ENCODE measurements at regions not wholly inside any gene's neighbourhood (a gene's known extent, or its start where the extent isn't known, plus 50 kb on each side); places are given as distances from the start of the nearest gene placed in this dataset.

DNA sequence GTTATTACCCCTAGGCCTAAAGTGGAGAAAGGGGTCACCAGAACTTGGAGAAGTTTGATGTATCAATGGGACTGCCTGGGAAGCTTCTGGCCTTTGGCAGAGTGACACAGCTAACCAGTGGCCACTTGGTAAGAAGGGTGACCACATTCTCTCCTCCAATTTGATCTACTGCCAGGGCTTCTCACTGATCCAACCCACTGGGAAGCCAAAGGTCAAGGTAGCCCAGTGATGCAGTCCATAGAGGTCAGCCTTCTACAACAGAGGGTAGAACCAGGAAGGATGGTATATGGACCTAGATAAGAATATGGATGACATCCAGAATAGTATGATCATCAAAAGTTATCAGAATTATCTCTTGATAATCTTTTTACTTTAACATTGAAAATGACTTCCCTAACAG, 493.6 kb downstream of the NYAP2 start:
- H3K4me1 ChIP-seq (ENCODE audit: insufficient read depth, low read length, poor library complexity, severe bottlenecking): peaks cover 7% of the 10 kb centered on the region
- H3K4me3 ChIP-seq (ENCODE audit: low read depth, low read length, poor library complexity, severe bottlenecking): no peak overlapping the region
- TF ChIP-seq, protein P1, sequence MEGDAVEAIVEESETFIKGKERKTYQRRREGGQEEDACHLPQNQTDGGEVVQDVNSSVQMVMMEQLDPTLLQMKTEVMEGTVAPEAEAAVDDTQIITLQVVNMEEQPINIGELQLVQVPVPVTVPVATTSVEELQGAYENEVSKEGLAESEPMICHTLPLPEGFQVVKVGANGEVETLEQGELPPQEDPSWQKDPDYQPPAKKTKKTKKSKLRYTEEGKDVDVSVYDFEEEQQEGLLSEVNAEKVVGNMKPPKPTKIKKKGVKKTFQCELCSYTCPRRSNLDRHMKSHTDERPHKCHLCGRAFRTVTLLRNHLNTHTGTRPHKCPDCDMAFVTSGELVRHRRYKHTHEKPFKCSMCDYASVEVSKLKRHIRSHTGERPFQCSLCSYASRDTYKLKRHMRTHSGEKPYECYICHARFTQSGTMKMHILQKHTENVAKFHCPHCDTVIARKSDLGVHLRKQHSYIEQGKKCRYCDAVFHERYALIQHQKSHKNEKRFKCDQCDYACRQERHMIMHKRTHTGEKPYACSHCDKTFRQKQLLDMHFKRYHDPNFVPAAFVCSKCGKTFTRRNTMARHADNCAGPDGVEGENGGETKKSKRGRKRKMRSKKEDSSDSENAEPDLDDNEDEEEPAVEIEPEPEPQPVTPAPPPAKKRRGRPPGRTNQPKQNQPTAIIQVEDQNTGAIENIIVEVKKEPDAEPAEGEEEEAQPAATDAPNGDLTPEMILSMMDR (conservative IDR thresholded peaks at IDR 0.05; ENCODE audit: low read depth, low read length): no peak
- TF ChIP-seq EZH2 (IDR thresholded peaks at IDR 0.05; ENCODE audit: borderline replicate concordance, low read depth, low read length, poor library complexity, severe bottlenecking): no peak
- ChIA-PET CTCF (no interaction called here), POLR2A (ENCODE audit: low non-redundant PET) (no interaction called here)
- H3K36me3 ChIP-seq (ENCODE audit: insufficient read depth, low read length, poor library complexity, severe bottlenecking): no peaks in the 10 kb centered on the region
- intact Hi-C loops (cut with micrococcal nuclease; ENCODE audit: unreplicated experiment): no loop called here
- DNase-seq (ENCODE audit: low spot score): no peak
- H3K9me3 ChIP-seq (ENCODE audit: low read depth, low read length, poor library complexity, severe bottlenecking): no peaks in the 10 kb centered on the region
- no TSS peak for BruUV-seq (replicated peaks)
- H3K27ac ChIP-seq (ENCODE audit: low read depth, low read length, poor library complexity, severe bottlenecking): no peak overlapping the region
- no peaks in the 10 kb centered on the region for H3K27me3 ChIP-seq (replicated peaks; ENCODE audit: insufficient read depth, low read depth, low read length, poor library complexity)

DNA sequence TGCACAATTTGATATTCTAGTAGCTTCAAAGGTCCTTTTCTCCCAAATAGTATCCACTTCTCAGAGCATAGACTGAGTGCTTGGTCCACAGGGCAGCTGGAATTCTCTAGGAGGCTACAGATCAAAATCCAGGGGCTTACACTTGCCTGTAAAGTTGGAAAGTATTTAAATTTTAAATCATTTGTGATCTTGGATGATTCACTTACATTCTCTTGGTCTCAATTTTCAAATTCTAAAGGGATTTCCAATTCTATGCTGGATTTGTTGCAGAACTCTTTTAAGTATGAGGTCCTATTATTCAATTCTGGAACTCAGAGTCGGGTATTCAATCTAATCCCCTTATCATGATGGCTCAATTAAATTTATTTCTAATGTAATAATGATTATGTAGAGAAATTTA, 492.3 kb downstream of the NYAP2 start:
- CTCF ChIA-PET: no interaction called here
- POLR2A ChIA-PET (ENCODE audit: low non-redundant PET): no interaction called here
- Histone ChIP-seq H3K36me3 (ENCODE audit: insufficient read depth, low read length, poor library complexity, severe bottlenecking) (no peaks in the 10 kb centered on the region), H3K4me3 (ENCODE audit: low read depth, low read length, poor library complexity, severe bottlenecking) (no peak overlapping the region), H3K9me3 (ENCODE audit: low read depth, low read length, poor library complexity, severe bottlenecking) (no peaks in the 10 kb centered on the region), H3K27ac (ENCODE audit: low read depth, low read length, poor library complexity, severe bottlenecking) (no peak overlapping the region), H3K4me1 (ENCODE audit: insufficient read depth, low read length, poor library complexity, severe bottlenecking) (peaks cover 7% of the 10 kb centered on the region), H3K27me3 (replicated peaks; ENCODE audit: insufficient read depth, low read depth, low read length, poor library complexity) (no peaks in the 10 kb centered on the region)
- no TSS peak for BruUV-seq (replicated peaks)
- TF ChIP-seq, protein P1 (conservative IDR thresholded peaks at IDR 0.05; ENCODE audit: low read depth, low read length): no peak
- TF ChIP-seq EZH2 (IDR thresholded peaks at IDR 0.05; ENCODE audit: borderline replicate concordance, low read depth, low read length, poor library complexity, severe bottlenecking): no peak
- DNase-seq (ENCODE audit: low spot score): no peak
- intact Hi-C loops (cut with micrococcal nuclease; ENCODE audit: unreplicated experiment): no loop called here

DNA sequence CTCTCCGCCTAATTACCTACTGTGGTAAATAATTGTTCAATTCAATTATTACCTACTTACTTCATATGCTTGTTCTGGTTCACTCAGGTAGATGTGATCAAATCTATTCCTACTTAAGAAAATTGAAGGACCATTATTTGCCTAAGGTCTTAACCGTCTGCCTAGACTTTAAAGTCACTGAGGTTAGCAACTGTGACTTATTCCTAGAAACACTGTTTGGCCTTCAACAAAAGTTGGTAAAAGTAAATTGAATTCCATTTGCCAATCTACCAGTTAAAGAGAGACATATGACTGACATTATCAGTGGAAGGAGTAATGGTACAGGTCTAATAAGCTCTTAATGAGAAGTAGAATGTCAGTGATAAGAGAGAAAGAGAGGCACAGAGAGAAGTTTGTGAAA, 491.5 kb downstream of the NYAP2 start:
- H3K9me3 ChIP-seq (ENCODE audit: low read depth, low read length, poor library complexity, severe bottlenecking): no peaks in the 10 kb centered on the region
- no peak for DNase-seq (ENCODE audit: low spot score)
- H3K4me1 ChIP-seq (ENCODE audit: insufficient read depth, low read length, poor library complexity, severe bottlenecking): peaks cover 7% of the 10 kb centered on the region
- no peak for TF ChIP-seq EZH2 (IDR thresholded peaks at IDR 0.05; ENCODE audit: borderline replicate concordance, low read depth, low read length, poor library complexity, severe bottlenecking)
- TF ChIP-seq, protein P1 (conservative IDR thresholded peaks at IDR 0.05; ENCODE audit: low read depth, low read length): no peak
- H3K27me3 ChIP-seq (replicated peaks; ENCODE audit: insufficient read depth, low read depth, low read length, poor library complexity): no peaks in the 10 kb centered on the region
- BruUV-seq (replicated peaks): no TSS peak
- H3K4me3 ChIP-seq (ENCODE audit: low read depth, low read length, poor library complexity, severe bottlenecking): no peak overlapping the region
- no peak overlapping the region for H3K27ac ChIP-seq (ENCODE audit: low read depth, low read length, poor library complexity, severe bottlenecking)
- H3K36me3 ChIP-seq (ENCODE audit: insufficient read depth, low read length, poor library complexity, severe bottlenecking): no peaks in the 10 kb centered on the region
- CTCF ChIA-PET: no interaction called here
- POLR2A ChIA-PET (ENCODE audit: low non-redundant PET): interaction anchor here (0.6 kb wide), 1 partner anchor 204 kb away, joined by 3 read pairs; no protein-coding TSS in a partner anchor
- intact Hi-C loops (cut with micrococcal nuclease; ENCODE audit: unreplicated experiment): no loop called here

All from A673 (cell line).